HepG2 (cell line): ENCODE measurements at regions not wholly inside any gene's neighbourhood (a gene's known extent, or its start where the extent isn't known, plus 50 kb on each side); places are given as distances from the start of the nearest gene placed in this dataset.

Experiments used
- ATAC-seq: fragments of 200-7000 bp; cut with Tn5 transposase; 3 replicates; pipeline ENCODE4 v1.9.1; 2020; ENCODE audit warnings: mild to moderate bottlenecking, moderate library complexity
- BruUV-seq: library from RNA; stranded (reverse); fragments of 400-500 nt; replicated peaks from 2 replicates; lab custom pipeline; 2021; lab: Mats Ljungman, UMichigan
- CTCF ChIA-PET: fragments of 300-600 bp; formaldehyde crosslinking; extraction: SDS; loops from one replicate; lab custom pipeline; 2021; ENCODE audit warnings: low total read pairs, inconsistent platforms, low intra/inter-chr PET ratio; lab: Yijun Ruan, JAX
- POLR2A ChIA-PET: fragments of 350-600 bp; sonication (Branson Sonifier 250); formaldehyde crosslinking; loops from one replicate; lab custom pipeline; 2020; ENCODE audit warnings: antibody characterized with exemption, inconsistent platforms; lab: Yijun Ruan, JAX
- DNase-seq: peaks from one replicate; pipeline ENCODE4 v3.0.0-alpha.2; 2015; ENCODE audit warnings: low spot score
- FAIRE-seq: peaks from 3 replicates; lab custom pipeline; 2011; peaks lifted over from hg19 to GRCh38; lab: Jason Lieb, UNC
- H2AFZ ChIP-seq: one replicate; pipeline ENCODE4 v1.6.1; 2011; ENCODE audit warnings: low read length, inconsistent platforms
- H3K27ac ChIP-seq: fragments of 300-600 bp; 3 replicates; pipeline ENCODE4 v1.8.0; 2011; ENCODE audit warnings: mixed run types, mild to moderate bottlenecking, mixed read lengths, low read length, inconsistent platforms; ENCODE audit not compliant: insufficient read depth; ENCODE audit errors: extremely low read length
- H3K27me3 ChIP-seq, 2 experiments: fragments of 200-600 bp in 1 of 2; 2 replicates in 1 of 2; 3 replicates in 1 of 2; pipeline versions ENCODE4 v1.6.0 to v1.8.0; 2011; ENCODE audit warnings: low read length in 2 of 2, mild to moderate bottlenecking in 2 of 2, moderate library complexity in 2 of 2, inconsistent platforms in 1 of 2; ENCODE audit not compliant: insufficient read depth in 2 of 2, control insufficient read depth in 1 of 2
- H3K36me3 ChIP-seq, 2 experiments: fragments of 200-600 bp in 1 of 2; replicated peaks in 1 of 2; 2 replicates in 1 of 2; 3 replicates in 1 of 2; pipeline versions ENCODE4 v1.5.1 to v1.8.0; 2011; ENCODE audit warnings: low read length in 2 of 2, inconsistent platforms in 1 of 2; ENCODE audit not compliant: insufficient read depth in 2 of 2, control insufficient read depth in 1 of 2
- H3K4me1 ChIP-seq: 2 replicates; pipeline ENCODE4 v1.5.1; 2012; ENCODE audit warnings: low read length, inconsistent platforms; ENCODE audit not compliant: insufficient read depth
- H3K4me2 ChIP-seq: 2 replicates; pipeline ENCODE4 v1.6.0; 2011; ENCODE audit warnings: low read depth, low read length, inconsistent platforms
- H3K4me3 ChIP-seq, 3 experiments: fragments of 200-600 bp in 1 of 3; sonication (generic), shearing (Covaris generic) in 1 of 3; replicated peaks in 1 of 3; 2 replicates each; pipeline ENCODE4 v1.5.1; 2011 to 2016; ENCODE audit warnings: low read length in 3 of 3, inconsistent platforms in 2 of 3, low read depth in 2 of 3, mild to moderate bottlenecking in 2 of 3, control low read depth in 1 of 3, mixed read lengths in 1 of 3; ENCODE audit not compliant: insufficient read depth in 1 of 3
- H3K79me2 ChIP-seq: one replicate; pipeline ENCODE4 v1.6.1; 2011; ENCODE audit warnings: low read length, inconsistent platforms; ENCODE audit not compliant: insufficient read depth
- H3K9ac ChIP-seq: 2 replicates; pipeline ENCODE4 v1.6.0; 2011; ENCODE audit warnings: mild to moderate bottlenecking, low read depth, low read length, inconsistent platforms; ENCODE audit not compliant: insufficient read depth
- H3K9me3 ChIP-seq: 2 replicates; pipeline ENCODE4 v1.5.1; 2012; ENCODE audit warnings: mild to moderate bottlenecking, low read length
- H4K20me1 ChIP-seq: 2 replicates; pipeline ENCODE4 v1.6.0; 2011; ENCODE audit warnings: inconsistent platforms, mild to moderate bottlenecking, low read length, moderate library complexity; ENCODE audit not compliant: insufficient read depth
- AGO2 ChIP-seq: fragments of 200-400 bp; formaldehyde crosslinking; optimal IDR thresholded peaks from 2 replicates; pipeline ENCODE3; 2017; ENCODE audit warnings: mild to moderate bottlenecking, low read depth, low read length, moderate library complexity
- EEA1 ChIP-seq: sonication (generic); formaldehyde crosslinking; IDR thresholded peaks from 2 replicates; pipeline ENCODE4 v1.5.1; 2020; ENCODE audit warnings: mild to moderate bottlenecking, missing genetic modification reagents, borderline replicate concordance
- KDM5A ChIP-seq: fragments of 200-600 bp; sonication (generic); IDR thresholded peaks from 2 replicates; pipeline ENCODE4 v1.7.0; 2018; ENCODE audit warnings: antibody characterized with exemption, mild to moderate bottlenecking, low read length, borderline replicate concordance
- LBX2 ChIP-seq: sonication (generic); formaldehyde crosslinking; IDR thresholded peaks from 2 replicates; pipeline ENCODE4 v1.5.0; 2020; ENCODE audit warnings: missing genetic modification reagents, mild to moderate bottlenecking, borderline replicate concordance
- MIER3 ChIP-seq: IDR thresholded peaks from 2 replicates; pipeline ENCODE4 v1.6.1; 2016; ENCODE audit warnings: missing compliant biosample characterization, borderline replicate concordance
- NFRKB ChIP-seq: fragments of 450-650 bp; IDR thresholded peaks from 2 replicates; pipeline ENCODE4 v1.6.1; 2017
- PCBP2 ChIP-seq: fragments of 200-400 bp; formaldehyde crosslinking; optimal IDR thresholded peaks from 2 replicates; pipeline ENCODE3; 2018; ENCODE audit warnings: low read length, low read depth; ENCODE audit not compliant: poor library complexity, severe bottlenecking
- POLR2A ChIP-seq, 2 experiments: IDR thresholded peaks; 2 replicates each; pipeline ENCODE4 v1.6.1; 2011; ENCODE audit warnings: low read depth in 2 of 2, low read length in 2 of 2, mild to moderate bottlenecking in 1 of 2, moderate library complexity in 1 of 2; ENCODE audit not compliant: insufficient read depth in 1 of 2
- TAF1 ChIP-seq: sonication (generic); formaldehyde crosslinking; IDR thresholded peaks from 2 replicates; pipeline ENCODE4 v1.4.0; 2020; ENCODE audit warnings: missing genetic modification reagents
- TFAP4 ChIP-seq: sonication (generic); IDR thresholded peaks from 2 replicates; pipeline ENCODE4 v1.6.1; 2016; ENCODE audit warnings: low read depth, borderline replicate concordance
- ZBTB14 ChIP-seq: sonication (generic); formaldehyde crosslinking; IDR thresholded peaks from 2 replicates; pipeline ENCODE4 v1.4.0; 2020; ENCODE audit warnings: missing genetic modification reagents
- ZBTB3 ChIP-seq: sonication (generic); formaldehyde crosslinking; IDR thresholded peaks from 2 replicates; pipeline ENCODE4 v1.4.0; 2020; ENCODE audit warnings: low read depth, mild to moderate bottlenecking, moderate library complexity, missing genetic modification reagents, borderline replicate concordance
- ZBTB33 ChIP-seq: sonication (generic); formaldehyde crosslinking; IDR thresholded peaks from 2 replicates; pipeline ENCODE4 v1.4.0; 2020; ENCODE audit warnings: missing genetic modification reagents
- ZFP37 ChIP-seq: sonication (generic); formaldehyde crosslinking; IDR thresholded peaks from 2 replicates; pipeline ENCODE4 v1.4.0; 2020; ENCODE audit warnings: missing genetic modification reagents, borderline replicate concordance
- ZNF431 ChIP-seq: sonication (generic); formaldehyde crosslinking; IDR thresholded peaks from 2 replicates; pipeline ENCODE4 v1.9.0; 2022; ENCODE audit warnings: missing genetic modification reagents, low read depth, mild to moderate bottlenecking, borderline replicate concordance
- ZNF563 ChIP-seq: sonication (generic); formaldehyde crosslinking; IDR thresholded peaks from 2 replicates; pipeline ENCODE4 v1.8.0; 2022; ENCODE audit warnings: mild to moderate bottlenecking, moderate library complexity, missing genetic modification reagents
- ZNF790 ChIP-seq: sonication (generic); formaldehyde crosslinking; IDR thresholded peaks from 2 replicates; pipeline ENCODE4 v1.8.0; 2022; ENCODE audit warnings: missing genetic modification reagents, mild to moderate bottlenecking, borderline replicate concordance
- WGBS: methylation state at CpG from one replicate; pipeline ENCODE4 v1.1.6; 2017; ENCODE audit warnings: low lambda C conversion rate; 5-methylcytosine and 5-hydroxymethylcytosine counted together
- in situ Hi-C: cut with HindIII; loops from 2 replicates; pipeline ENCODE4 v1.10.0; 2017; ENCODE audit warnings: low pct_unique_long_range_greater_than_20kb; ENCODE audit not compliant: extremely low pct_ligation_motif_present
- intact Hi-C: fragments of 100-400 bp; cut with micrococcal nuclease; formaldehyde crosslinking; loops from one replicate; pipeline ENCODE4 v1.10.0; 2022; ENCODE audit not compliant: unreplicated experiment

GRCh38 chr4:83932750-83933391 is 397.0 kb downstream of the GPAT3 start:
- no peak overlapping the region for H2AFZ ChIP-seq
- H3K79me2 ChIP-seq: no peaks in the 10 kb centered on the region
- no TSS peak for BruUV-seq
- no peak overlapping the region for H3K4me2 ChIP-seq
- FAIRE-seq (no peak), ATAC-seq (no peak), DNase-seq (no peak)
- intact Hi-C loops: no loop called here
- TF ChIP-seq ZBTB14 (no peak), EEA1 (CRISPR knock-in tag) (no peak), PCBP2 (no peak), ZBTB33 (CRISPR knock-in tag) (no peak), ZFP37 (CRISPR knock-in tag) (no peak), MIER3 (CRISPR knock-in tag) (no peak), ZNF790 (no peak), AGO2 (no peak), ZNF563 (CRISPR knock-in tag) (no peak), TAF1 (CRISPR knock-in tag) (no peak), NFRKB (no peak), ZNF431 (no peak), POLR2A (IDR thresholded peaks at IDR 0.05; ENCODE audit: insufficient read depth in 1 of 2, low read depth in 2 of 2, low read length in 2 of 2) (no peak), TFAP4 (no peak), LBX2 (CRISPR knock-in tag) (no peak), ZBTB3 (CRISPR knock-in tag) (no peak), KDM5A (no peak)
- no peaks in the 10 kb centered on the region for H3K36me3 ChIP-seq
- in situ Hi-C loops: no loop called here
- no peaks in the 10 kb centered on the region for H3K9me3 ChIP-seq
- H3K9ac ChIP-seq: no peak overlapping the region
- H4K20me1 ChIP-seq: no peaks in the 10 kb centered on the region
- no peak overlapping the region for H3K27ac ChIP-seq
- H3K4me3 ChIP-seq: no peak overlapping the region
- 58% methylated on average over 2 of the region's 2 CpGs for WGBS
- ChIA-PET POLR2A (no interaction called here), CTCF (no interaction called here)
- H3K27me3 ChIP-seq: no peaks in the 10 kb centered on the region; a peak in 1 of 5 replicates
- H3K4me1 ChIP-seq: no peaks in the 10 kb centered on the region
